ENCODE measurements at regions not wholly inside any gene's neighbourhood (a gene's known extent, or its start where the extent isn't known, plus 50 kb on each side); places are given as distances from the start of the nearest gene placed in this dataset.
"Not testable (repeated sequence)": the region's sequence is repeated elsewhere in the genome, so short reads cannot be mapped to it uniquely, and the experiment has no call there.

DNA sequence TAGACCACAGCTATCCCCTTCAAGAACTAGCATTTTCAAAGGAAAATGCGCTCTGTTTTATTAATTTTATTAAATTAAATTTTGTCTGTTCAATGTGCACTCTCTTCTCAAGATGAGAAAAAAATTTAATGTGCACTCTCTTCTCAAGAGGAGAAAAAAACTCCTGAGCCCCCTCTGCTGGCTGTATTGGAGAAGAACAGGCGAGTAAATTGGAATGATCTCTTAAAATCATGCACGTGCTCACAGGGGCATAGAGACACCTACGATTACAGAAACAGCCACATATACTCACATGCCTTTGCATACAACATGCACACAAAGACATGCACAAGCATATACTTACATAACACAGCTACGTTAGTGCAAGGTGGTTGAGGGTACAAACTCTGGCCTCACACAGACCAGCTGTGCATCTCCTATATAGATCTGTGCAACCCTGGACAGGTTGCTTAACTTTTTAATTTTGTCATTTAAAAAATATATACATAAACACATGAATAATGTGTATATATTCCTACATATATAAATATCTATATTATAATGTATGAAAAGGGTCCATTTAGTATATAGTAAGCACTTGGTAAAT, 176.2 kb upstream of the CXorf66 start:
- H3K27me3 ChIP-seq (ENCODE audit: control insufficient read depth, insufficient read depth, low read length): no peaks in the 10 kb centered on the region
- POLR2A ChIA-PET: no interaction called here
- H3K9me3 ChIP-seq (ENCODE audit: control insufficient read depth, insufficient read depth, low read depth, low read length): no peaks in the 10 kb centered on the region
- H3K4me3 ChIP-seq (ENCODE audit: low read depth in 2 of 2, low read length in 2 of 2): no peak overlapping the region
- H3K4me1 ChIP-seq (ENCODE audit: control insufficient read depth, insufficient read depth, low read length): no peaks in the 10 kb centered on the region
- BruUV-seq (replicated peaks): no TSS peak
- TF ChIP-seq, protein P1, sequence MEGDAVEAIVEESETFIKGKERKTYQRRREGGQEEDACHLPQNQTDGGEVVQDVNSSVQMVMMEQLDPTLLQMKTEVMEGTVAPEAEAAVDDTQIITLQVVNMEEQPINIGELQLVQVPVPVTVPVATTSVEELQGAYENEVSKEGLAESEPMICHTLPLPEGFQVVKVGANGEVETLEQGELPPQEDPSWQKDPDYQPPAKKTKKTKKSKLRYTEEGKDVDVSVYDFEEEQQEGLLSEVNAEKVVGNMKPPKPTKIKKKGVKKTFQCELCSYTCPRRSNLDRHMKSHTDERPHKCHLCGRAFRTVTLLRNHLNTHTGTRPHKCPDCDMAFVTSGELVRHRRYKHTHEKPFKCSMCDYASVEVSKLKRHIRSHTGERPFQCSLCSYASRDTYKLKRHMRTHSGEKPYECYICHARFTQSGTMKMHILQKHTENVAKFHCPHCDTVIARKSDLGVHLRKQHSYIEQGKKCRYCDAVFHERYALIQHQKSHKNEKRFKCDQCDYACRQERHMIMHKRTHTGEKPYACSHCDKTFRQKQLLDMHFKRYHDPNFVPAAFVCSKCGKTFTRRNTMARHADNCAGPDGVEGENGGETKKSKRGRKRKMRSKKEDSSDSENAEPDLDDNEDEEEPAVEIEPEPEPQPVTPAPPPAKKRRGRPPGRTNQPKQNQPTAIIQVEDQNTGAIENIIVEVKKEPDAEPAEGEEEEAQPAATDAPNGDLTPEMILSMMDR (IDR thresholded peaks at IDR 0.05): peak; percentile 78
- TF ChIP-seq TCF7L2 (IDR thresholded peaks at IDR 0.05; ENCODE audit: low read depth, low read length): no peak
- ATAC-seq (no peak; the same call in 1 of the 2 replicates), DNase-seq (ENCODE audit: low read depth, low spot score) (peak; percentile 20)
- intact Hi-C loops (cut with micrococcal nuclease; ENCODE audit: unreplicated experiment): loop anchor here (2.0 to 10.0 kb wide), 2 partner anchors 85 to 523 kb away; no protein-coding TSS in a partner anchor
- CTCF ChIA-PET: interaction anchor here (0.6 to 0.8 kb wide), 2 partner anchors 81 to 85 kb away, joined by 5 to 6 read pairs; no protein-coding TSS in a partner anchor
- H3K36me3 ChIP-seq (ENCODE audit: control insufficient read depth, insufficient read depth, low read length): no peaks in the 10 kb centered on the region
- in situ Hi-C loops (cut with HindIII; ENCODE audit: low pct_unique_long_range_greater_than_20kb, low sequenced_read_pairs): no loop called here
- no peak overlapping the region for H3K27ac ChIP-seq (ENCODE audit: low read length)

GRCh38 chrX:140138492-140138891, 173.2 kb upstream of the CXorf66 start:
- CTCF ChIA-PET; H3K4me3 ChIP-seq (ENCODE audit: low read depth in 2 of 2, low read length in 2 of 2); BruUV-seq (replicated peaks); H3K27ac ChIP-seq (ENCODE audit: low read length); H3K9me3 ChIP-seq (ENCODE audit: control insufficient read depth, insufficient read depth, low read depth, low read length); in situ Hi-C loops (cut with HindIII; ENCODE audit: low pct_unique_long_range_greater_than_20kb, low sequenced_read_pairs); ATAC-seq; DNase-seq (ENCODE audit: low read depth, low spot score); POLR2A ChIA-PET; H3K4me1 ChIP-seq (ENCODE audit: control insufficient read depth, insufficient read depth, low read length); H3K27me3 ChIP-seq (ENCODE audit: control insufficient read depth, insufficient read depth, low read length); H3K36me3 ChIP-seq (ENCODE audit: control insufficient read depth, insufficient read depth, low read length): not testable (repeated sequence)
- intact Hi-C loops (cut with micrococcal nuclease; ENCODE audit: unreplicated experiment): loop anchor here (1.0 kb wide), 1 partner anchor 62 kb away; no protein-coding TSS in a partner anchor

GRCh38 chrX:140138065-140138464, 172.7 kb upstream of the CXorf66 start:
- DNase-seq (ENCODE audit: low read depth, low spot score); H3K27me3 ChIP-seq (ENCODE audit: control insufficient read depth, insufficient read depth, low read length); POLR2A ChIA-PET; in situ Hi-C loops (cut with HindIII; ENCODE audit: low pct_unique_long_range_greater_than_20kb, low sequenced_read_pairs); H3K27ac ChIP-seq (ENCODE audit: low read length); H3K4me1 ChIP-seq (ENCODE audit: control insufficient read depth, insufficient read depth, low read length); ATAC-seq; H3K4me3 ChIP-seq (ENCODE audit: low read depth in 2 of 2, low read length in 2 of 2); H3K36me3 ChIP-seq (ENCODE audit: control insufficient read depth, insufficient read depth, low read length); H3K9me3 ChIP-seq (ENCODE audit: control insufficient read depth, insufficient read depth, low read depth, low read length); CTCF ChIA-PET; BruUV-seq (replicated peaks): not testable (repeated sequence)
- intact Hi-C loops (cut with micrococcal nuclease; ENCODE audit: unreplicated experiment): loop anchor here (1.0 kb wide), 1 partner anchor 62 kb away; no protein-coding TSS in a partner anchor

DNA sequence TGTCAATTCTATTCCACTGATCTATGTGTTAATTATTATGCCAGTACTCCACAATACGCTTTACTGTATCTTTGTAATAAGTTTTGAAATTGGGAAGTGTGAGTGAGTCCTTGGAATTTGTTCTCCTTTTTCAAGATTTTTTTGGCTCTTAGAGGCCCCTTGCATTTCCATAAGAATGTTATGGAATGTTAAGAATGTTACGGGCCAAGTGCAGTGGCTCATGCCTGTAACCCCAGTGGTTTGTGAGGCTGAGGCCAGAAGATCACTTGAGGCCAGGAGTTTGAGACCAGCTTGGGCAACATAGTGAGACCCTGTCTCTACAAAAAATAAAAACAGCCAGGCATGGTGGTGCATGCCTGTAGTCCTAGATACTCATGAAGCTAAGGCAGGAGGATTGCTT, 167.6 kb upstream of the CXorf66 start:
- no peak for TF ChIP-seq TCF7L2 (IDR thresholded peaks at IDR 0.05; ENCODE audit: low read depth, low read length)
- TF ChIP-seq POLR2AphosphoS5 (IDR thresholded peaks at IDR 0.05; ENCODE audit: low read depth, low read length): no peak
- TF ChIP-seq, protein P1 (IDR thresholded peaks at IDR 0.05): no peak
- no peak for TF ChIP-seq SIN3A (IDR thresholded peaks at IDR 0.05; ENCODE audit: borderline replicate concordance, insufficient read depth, low read depth, low read length)
- TF ChIP-seq, protein P2, sequence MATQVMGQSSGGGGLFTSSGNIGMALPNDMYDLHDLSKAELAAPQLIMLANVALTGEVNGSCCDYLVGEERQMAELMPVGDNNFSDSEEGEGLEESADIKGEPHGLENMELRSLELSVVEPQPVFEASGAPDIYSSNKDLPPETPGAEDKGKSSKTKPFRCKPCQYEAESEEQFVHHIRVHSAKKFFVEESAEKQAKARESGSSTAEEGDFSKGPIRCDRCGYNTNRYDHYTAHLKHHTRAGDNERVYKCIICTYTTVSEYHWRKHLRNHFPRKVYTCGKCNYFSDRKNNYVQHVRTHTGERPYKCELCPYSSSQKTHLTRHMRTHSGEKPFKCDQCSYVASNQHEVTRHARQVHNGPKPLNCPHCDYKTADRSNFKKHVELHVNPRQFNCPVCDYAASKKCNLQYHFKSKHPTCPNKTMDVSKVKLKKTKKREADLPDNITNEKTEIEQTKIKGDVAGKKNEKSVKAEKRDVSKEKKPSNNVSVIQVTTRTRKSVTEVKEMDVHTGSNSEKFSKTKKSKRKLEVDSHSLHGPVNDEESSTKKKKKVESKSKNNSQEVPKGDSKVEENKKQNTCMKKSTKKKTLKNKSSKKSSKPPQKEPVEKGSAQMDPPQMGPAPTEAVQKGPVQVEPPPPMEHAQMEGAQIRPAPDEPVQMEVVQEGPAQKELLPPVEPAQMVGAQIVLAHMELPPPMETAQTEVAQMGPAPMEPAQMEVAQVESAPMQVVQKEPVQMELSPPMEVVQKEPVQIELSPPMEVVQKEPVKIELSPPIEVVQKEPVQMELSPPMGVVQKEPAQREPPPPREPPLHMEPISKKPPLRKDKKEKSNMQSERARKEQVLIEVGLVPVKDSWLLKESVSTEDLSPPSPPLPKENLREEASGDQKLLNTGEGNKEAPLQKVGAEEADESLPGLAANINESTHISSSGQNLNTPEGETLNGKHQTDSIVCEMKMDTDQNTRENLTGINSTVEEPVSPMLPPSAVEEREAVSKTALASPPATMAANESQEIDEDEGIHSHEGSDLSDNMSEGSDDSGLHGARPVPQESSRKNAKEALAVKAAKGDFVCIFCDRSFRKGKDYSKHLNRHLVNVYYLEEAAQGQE (IDR thresholded peaks at IDR 0.05; ENCODE audit: insufficient read depth in 1 of 2, low read depth in 2 of 2, low read length in 1 of 2): no peak
- ATAC-seq (no peak), DNase-seq (ENCODE audit: low read depth, low spot score) (no peak)
- Histone ChIP-seq H3K36me3 (ENCODE audit: control insufficient read depth, insufficient read depth, low read length) (no peaks in the 10 kb centered on the region), H3K4me1 (ENCODE audit: control insufficient read depth, insufficient read depth, low read length) (no peaks in the 10 kb centered on the region), H3K27ac (ENCODE audit: low read length) (no peak overlapping the region), H3K4me3 (ENCODE audit: low read depth in 2 of 2, low read length in 2 of 2) (no peak overlapping the region), H3K27me3 (ENCODE audit: control insufficient read depth, insufficient read depth, low read length) (no peaks in the 10 kb centered on the region), H3K9me3 (ENCODE audit: control insufficient read depth, insufficient read depth, low read depth, low read length) (no peaks in the 10 kb centered on the region)
- in situ Hi-C loops (cut with HindIII; ENCODE audit: low pct_unique_long_range_greater_than_20kb, low sequenced_read_pairs): no loop called here
- intact Hi-C loops (cut with micrococcal nuclease; ENCODE audit: unreplicated experiment): no loop called here
- ChIA-PET POLR2A (no interaction called here), CTCF (interaction anchor here (0.8 kb wide), 1 partner anchor 528 kb away, joined by 3 read pairs; no protein-coding TSS in a partner anchor)
- BruUV-seq (replicated peaks): no TSS peak
